Fibroblast of mammary gland (primary cell): ENCODE measurements at regions not wholly inside any gene's neighbourhood (a gene's known extent, or its start where the extent isn't known, plus 50 kb on each side); places are given as distances from the start of the nearest gene placed in this dataset.

Source experiments
- DNase-seq: peaks from one replicate; pipeline ENCODE4 v3.0.0-alpha.2; 2010; ENCODE audit warnings: low read depth
- H3K4me3 ChIP-seq: 2 replicates; pipeline ENCODE4 v1.5.1; 2011; ENCODE audit warnings: low read depth, mild to moderate bottlenecking, low read length, moderate library complexity; ENCODE audit not compliant: control insufficient read depth
- TF ChIP-seq, protein P1 (sequence below): conservative IDR thresholded peaks from 2 replicates; pipeline ENCODE4 v1.5.1; 2011; ENCODE audit warnings: low read depth, low read length, inconsistent platforms; ENCODE audit not compliant: control insufficient read depth, insufficient read depth

DNA sequence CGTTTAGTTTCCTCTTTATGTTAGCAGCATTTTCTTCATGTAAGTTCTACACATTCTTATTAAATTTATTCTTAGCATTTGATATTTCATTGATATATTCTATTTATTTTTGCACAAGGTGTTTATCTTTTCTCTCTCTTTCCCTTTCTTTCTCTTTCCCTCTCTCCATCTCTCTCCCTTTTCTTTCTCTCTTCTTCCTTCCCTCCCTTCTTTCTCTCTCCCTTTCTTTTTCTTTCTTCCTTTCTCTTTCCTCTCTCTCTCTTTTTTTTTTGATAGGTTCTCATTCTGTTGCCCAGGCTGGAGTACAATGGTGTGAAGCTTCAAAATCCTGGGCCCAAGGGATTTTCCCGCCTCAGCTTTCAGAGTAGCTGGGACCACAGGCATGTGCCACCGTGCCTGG, 176.4 kb downstream of the AXIN2 start:
- TF ChIP-seq, protein P1, sequence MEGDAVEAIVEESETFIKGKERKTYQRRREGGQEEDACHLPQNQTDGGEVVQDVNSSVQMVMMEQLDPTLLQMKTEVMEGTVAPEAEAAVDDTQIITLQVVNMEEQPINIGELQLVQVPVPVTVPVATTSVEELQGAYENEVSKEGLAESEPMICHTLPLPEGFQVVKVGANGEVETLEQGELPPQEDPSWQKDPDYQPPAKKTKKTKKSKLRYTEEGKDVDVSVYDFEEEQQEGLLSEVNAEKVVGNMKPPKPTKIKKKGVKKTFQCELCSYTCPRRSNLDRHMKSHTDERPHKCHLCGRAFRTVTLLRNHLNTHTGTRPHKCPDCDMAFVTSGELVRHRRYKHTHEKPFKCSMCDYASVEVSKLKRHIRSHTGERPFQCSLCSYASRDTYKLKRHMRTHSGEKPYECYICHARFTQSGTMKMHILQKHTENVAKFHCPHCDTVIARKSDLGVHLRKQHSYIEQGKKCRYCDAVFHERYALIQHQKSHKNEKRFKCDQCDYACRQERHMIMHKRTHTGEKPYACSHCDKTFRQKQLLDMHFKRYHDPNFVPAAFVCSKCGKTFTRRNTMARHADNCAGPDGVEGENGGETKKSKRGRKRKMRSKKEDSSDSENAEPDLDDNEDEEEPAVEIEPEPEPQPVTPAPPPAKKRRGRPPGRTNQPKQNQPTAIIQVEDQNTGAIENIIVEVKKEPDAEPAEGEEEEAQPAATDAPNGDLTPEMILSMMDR, result no peak
- no peak for DNase-seq
- no peak overlapping the region for H3K4me3 ChIP-seq

GRCh38 chr17:65381152-65381551, 180.3 kb downstream of the AXIN2 start:
- no peak overlapping the region for H3K4me3 ChIP-seq
- TF ChIP-seq, protein P1, result no peak
- no peak for DNase-seq

DNA sequence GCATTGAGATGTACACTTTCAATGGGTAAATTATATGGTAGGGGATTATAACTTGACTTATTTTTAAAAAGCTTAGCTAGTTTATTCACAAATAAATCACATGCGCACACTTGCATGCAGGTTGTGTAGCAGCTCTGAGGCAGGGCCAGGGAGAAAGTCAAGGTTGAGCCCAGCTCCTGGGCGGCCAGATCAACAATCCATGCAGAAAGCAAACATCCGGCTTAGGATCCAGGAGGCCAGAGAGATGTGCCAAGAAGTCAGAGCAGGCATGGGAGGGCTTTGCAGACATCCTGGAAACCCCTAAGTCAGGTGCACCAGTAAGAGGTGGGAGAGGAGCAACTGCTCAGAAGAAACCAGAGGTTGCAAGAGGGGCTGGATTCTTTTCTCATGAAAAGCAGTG, 186.5 kb downstream of the AXIN2 start:
- no peak overlapping the region for H3K4me3 ChIP-seq
- DNase-seq, result no peak
- TF ChIP-seq, protein P1, result no peak

DNA sequence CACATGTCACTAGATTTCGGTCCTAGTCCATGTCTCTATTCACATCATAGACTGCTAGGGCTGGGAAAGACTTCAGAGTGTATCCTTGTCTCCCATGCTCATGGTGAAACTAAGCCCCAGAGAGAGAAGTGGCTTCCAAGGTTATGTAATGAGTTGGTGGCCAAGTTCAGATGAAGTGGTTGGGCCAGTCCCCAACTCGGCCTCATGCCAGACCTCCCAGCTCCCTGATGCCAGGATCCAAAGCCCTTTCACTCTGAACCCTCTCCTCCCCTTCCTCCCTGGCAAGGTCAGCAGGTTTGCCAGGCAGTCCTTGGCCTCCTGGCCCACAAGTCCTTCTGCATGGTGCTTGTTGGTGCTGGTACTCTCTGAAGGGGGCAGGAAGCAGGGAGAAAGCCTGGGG, 189.7 kb downstream of the AXIN2 start:
- no peak for DNase-seq
- TF ChIP-seq, protein P1, result no peak
- H3K4me3 ChIP-seq, result no peak overlapping the region

DNA sequence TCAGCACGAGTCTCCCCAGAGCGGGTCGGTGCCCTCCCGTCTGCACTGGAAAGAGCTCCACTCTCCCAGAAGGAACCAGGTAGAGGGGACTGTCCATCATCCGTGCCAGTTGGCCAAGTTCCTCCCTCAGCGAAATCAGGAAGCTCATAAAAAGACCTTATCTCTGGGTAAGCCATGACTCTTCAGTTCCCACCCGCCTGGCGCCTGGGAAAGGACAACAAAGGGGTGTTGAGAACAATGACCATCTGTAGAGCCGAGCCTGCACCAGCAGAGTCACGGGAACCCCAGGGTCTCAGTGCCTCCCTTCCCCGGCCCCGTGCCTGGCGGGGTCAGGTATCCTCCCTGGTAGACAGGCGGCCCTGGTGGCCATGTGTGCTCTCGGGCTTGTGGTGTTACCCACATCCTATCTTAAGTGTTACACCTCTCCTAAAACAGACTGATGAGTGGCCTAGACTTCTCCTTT, 190.7 kb downstream of the AXIN2 start:
- TF ChIP-seq, protein P1, result no peak
- H3K4me3 ChIP-seq, result no peak overlapping the region

GRCh38 chr17:65368341-65368740, 193.1 kb downstream of the AXIN2 start:
- H3K4me3 ChIP-seq, result no peak overlapping the region
- TF ChIP-seq, protein P1, result no peak
- DNase-seq, result no peak

More for the DNA sequence above, 190.7 kb downstream of the AXIN2 start:
- no peak for DNase-seq
